ENCODE measurements at regions not wholly inside any gene's neighbourhood (a gene's known extent, or its start where the extent isn't known, plus 50 kb on each side); places are given as distances from the start of the nearest gene placed in this dataset.

GRCh38 chr7:125670926-125671572 lies 741.4 kb upstream of the POT1 start (continued):
- TF ChIP-seq PRPF4 (IDR thresholded peaks at IDR 0.05; ENCODE audit: insufficient read depth, low read depth, low read length, poor library complexity, severe bottlenecking) (no peak), ZNF184 (CRISPR knock-in tag; IDR thresholded peaks at IDR 0.05) (no peak), NFIX (CRISPR knock-in tag; IDR thresholded peaks at IDR 0.05; ENCODE audit: low read depth) (no peak), CAMTA2 (CRISPR knock-in tag; conservative IDR thresholded peaks at IDR 0.05) (no peak), DEAF1 (CRISPR knock-in tag; IDR thresholded peaks at IDR 0.05) (peak; percentile 55), SMC3 (conservative IDR thresholded peaks at IDR 0.05; ENCODE audit: insufficient read depth, low read depth, low read length) (0 out of 2 replicates have a peak, but pooled peaks have one; percentile 23), JUN (IDR thresholded peaks at IDR 0.05; ENCODE audit: borderline replicate concordance, low read depth, low read length) (no peak), JUN (CRISPR knock-in tag; IDR thresholded peaks at IDR 0.05; ENCODE audit: borderline replicate concordance) (no peak), RUNX1 (IDR thresholded peaks at IDR 0.05; ENCODE audit: low read depth) (no peak), LEF1 (IDR thresholded peaks at IDR 0.05) (no peak), CHD1 (IDR thresholded peaks at IDR 0.05; ENCODE audit: low read length) (no peak), TFAM (CRISPR knock-in tag; conservative IDR thresholded peaks at IDR 0.05) (no peak), ZNF146 (CRISPR knock-in tag; IDR thresholded peaks at IDR 0.05; ENCODE audit: unreplicated experiment) (no peak), ZBTB12 (CRISPR knock-in tag; IDR thresholded peaks at IDR 0.05) (no peak), ZSCAN29 (IDR thresholded peaks at IDR 0.05) (no peak), TCF7 (IDR thresholded peaks at IDR 0.05; ENCODE audit: borderline replicate concordance) (no peak), HMBOX1 (IDR thresholded peaks at IDR 0.05) (no peak), ZNF717 (CRISPR knock-in tag; IDR thresholded peaks at IDR 0.05) (no peak), CHAMP1 (IDR thresholded peaks at IDR 0.05) (peak; percentile 31; the same call in 1 of the 2 replicates), MEIS2 (IDR thresholded peaks at IDR 0.05; ENCODE audit: partially characterized antibody) (no peak), TEAD2 (tag; IDR thresholded peaks at IDR 0.05) (no peak)
